GM12878 (cell line): ENCODE measurements at regions not wholly inside any gene's neighbourhood (a gene's known extent, or its start where the extent isn't known, plus 50 kb on each side); places are given as distances from the start of the nearest gene placed in this dataset.

ENCODE experiments used
- DPF2 ChIP-seq: fragments of 450-650 bp; IDR thresholded peaks from 2 replicates; pipeline ENCODE4 v1.6.1; 2017; ENCODE audit warnings: mild to moderate bottlenecking
- GABPA ChIP-seq: IDR thresholded peaks from 2 replicates; pipeline ENCODE4 v1.6.1; 2014; ENCODE audit warnings: antibody characterized with exemption, low read depth, mild to moderate bottlenecking, inconsistent platforms
- IKZF2 ChIP-seq, 2 experiments: fragments of 450-650 bp; IDR thresholded peaks; 2 replicates each; pipeline ENCODE4 v1.6.1; 2017; ENCODE audit warnings: mild to moderate bottlenecking in 2 of 2, moderate library complexity in 2 of 2
- JUND ChIP-seq: IDR thresholded peaks from 2 replicates; pipeline ENCODE4 v1.6.1; 2012; ENCODE audit warnings: low read depth, mild to moderate bottlenecking, low read length, improper control_type of control experiment, moderate library complexity
- MEF2A ChIP-seq: IDR thresholded peaks from 2 replicates; pipeline ENCODE4 v1.6.1; 2011; ENCODE audit warnings: low read depth, mild to moderate bottlenecking, low read length, moderate library complexity; ENCODE audit not compliant: insufficient read depth
- MYB ChIP-seq: fragments of 150-350 bp; IDR thresholded peaks from 2 replicates; pipeline ENCODE4 v1.6.1; 2014; ENCODE audit warnings: mild to moderate bottlenecking, low read depth, low read length, borderline replicate concordance
- NBN ChIP-seq: fragments of 450-650 bp; IDR thresholded peaks from 2 replicates; pipeline ENCODE4 v1.6.1; 2016
- YBX1 ChIP-seq: fragments of 450-650 bp; IDR thresholded peaks from 2 replicates; pipeline ENCODE4 v1.6.1; 2016; ENCODE audit warnings: antibody characterized with exemption
- TF ChIP-seq, protein P1 (sequence below): fragments of 450-650 bp; formaldehyde crosslinking; IDR thresholded peaks from 2 replicates; pipeline ENCODE4 v1.5.0; 2022; ENCODE audit warnings: mild to moderate bottlenecking, missing genetic modification characterization
- TF ChIP-seq, protein P2 (sequence below): fragments of 450-650 bp; conservative IDR thresholded peaks from 2 replicates; pipeline ENCODE4 v1.6.1; 2017; ENCODE audit warnings: mild to moderate bottlenecking, moderate library complexity
- TF ChIP-seq, protein P3 (sequence below): IDR thresholded peaks from 2 replicates; pipeline ENCODE4 v1.6.1; 2012; ENCODE audit warnings: mild to moderate bottlenecking, low read depth, low read length
- TF ChIP-seq, protein P4 (sequence below): fragments of 450-650 bp; IDR thresholded peaks from 2 replicates; pipeline ENCODE4 v1.6.1; 2016; ENCODE audit warnings: mild to moderate bottlenecking
- TF ChIP-seq, protein P5 (sequence below): IDR thresholded peaks from 2 replicates; pipeline ENCODE4 v1.6.1; 2012; ENCODE audit warnings: low read depth, low read length, improper control_type of control experiment
- TF ChIP-seq, protein P6 (sequence below): IDR thresholded peaks from 2 replicates; pipeline ENCODE4 v1.6.1; 2011; ENCODE audit warnings: mild to moderate bottlenecking, low read depth, low read length, moderate library complexity; ENCODE audit not compliant: insufficient replicate concordance

DNA sequence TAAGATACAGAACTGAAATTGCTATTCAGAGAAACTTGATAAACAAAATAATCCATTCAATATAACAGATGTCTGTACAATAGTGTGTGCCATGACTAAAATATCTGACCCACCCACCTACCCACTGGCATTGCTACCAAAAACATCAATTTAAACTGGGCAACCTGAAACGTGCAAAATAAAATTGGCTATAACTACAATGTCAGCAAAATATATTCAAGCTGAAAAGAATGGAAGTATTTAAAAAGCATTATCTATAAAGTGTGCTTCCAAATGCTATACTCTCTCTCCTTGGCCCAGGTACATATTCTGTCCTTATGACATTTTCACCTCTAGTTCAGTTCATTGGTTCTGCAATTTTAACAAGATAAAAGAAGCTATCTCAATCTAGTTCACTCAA is 379.6 kb upstream of the ATP11B start (continued):
- TF ChIP-seq, protein P1, sequence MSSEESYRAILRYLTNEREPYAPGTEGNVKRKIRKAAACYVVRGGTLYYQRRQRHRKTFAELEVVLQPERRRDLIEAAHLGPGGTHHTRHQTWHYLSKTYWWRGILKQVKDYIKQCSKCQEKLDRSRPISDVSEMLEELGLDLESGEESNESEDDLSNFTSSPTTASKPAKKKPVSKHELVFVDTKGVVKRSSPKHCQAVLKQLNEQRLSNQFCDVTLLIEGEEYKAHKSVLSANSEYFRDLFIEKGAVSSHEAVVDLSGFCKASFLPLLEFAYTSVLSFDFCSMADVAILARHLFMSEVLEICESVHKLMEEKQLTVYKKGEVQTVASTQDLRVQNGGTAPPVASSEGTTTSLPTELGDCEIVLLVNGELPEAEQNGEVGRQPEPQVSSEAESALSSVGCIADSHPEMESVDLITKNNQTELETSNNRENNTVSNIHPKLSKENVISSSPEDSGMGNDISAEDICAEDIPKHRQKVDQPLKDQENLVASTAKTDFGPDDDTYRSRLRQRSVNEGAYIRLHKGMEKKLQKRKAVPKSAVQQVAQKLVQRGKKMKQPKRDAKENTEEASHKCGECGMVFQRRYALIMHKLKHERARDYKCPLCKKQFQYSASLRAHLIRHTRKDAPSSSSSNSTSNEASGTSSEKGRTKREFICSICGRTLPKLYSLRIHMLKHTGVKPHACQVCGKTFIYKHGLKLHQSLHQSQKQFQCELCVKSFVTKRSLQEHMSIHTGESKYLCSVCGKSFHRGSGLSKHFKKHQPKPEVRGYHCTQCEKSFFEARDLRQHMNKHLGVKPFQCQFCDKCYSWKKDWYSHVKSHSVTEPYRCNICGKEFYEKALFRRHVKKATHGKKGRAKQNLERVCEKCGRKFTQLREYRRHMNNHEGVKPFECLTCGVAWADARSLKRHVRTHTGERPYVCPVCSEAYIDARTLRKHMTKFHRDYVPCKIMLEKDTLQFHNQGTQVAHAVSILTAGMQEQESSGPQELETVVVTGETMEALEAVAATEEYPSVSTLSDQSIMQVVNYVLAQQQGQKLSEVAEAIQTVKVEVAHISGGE (CRISPR knock-in tag): no peak
- TF ChIP-seq, protein P2, sequence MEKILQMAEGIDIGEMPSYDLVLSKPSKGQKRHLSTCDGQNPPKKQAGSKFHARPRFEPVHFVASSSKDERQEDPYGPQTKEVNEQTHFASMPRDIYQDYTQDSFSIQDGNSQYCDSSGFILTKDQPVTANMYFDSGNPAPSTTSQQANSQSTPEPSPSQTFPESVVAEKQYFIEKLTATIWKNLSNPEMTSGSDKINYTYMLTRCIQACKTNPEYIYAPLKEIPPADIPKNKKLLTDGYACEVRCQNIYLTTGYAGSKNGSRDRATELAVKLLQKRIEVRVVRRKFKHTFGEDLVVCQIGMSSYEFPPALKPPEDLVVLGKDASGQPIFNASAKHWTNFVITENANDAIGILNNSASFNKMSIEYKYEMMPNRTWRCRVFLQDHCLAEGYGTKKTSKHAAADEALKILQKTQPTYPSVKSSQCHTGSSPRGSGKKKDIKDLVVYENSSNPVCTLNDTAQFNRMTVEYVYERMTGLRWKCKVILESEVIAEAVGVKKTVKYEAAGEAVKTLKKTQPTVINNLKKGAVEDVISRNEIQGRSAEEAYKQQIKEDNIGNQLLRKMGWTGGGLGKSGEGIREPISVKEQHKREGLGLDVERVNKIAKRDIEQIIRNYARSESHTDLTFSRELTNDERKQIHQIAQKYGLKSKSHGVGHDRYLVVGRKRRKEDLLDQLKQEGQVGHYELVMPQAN: no peak
- TF ChIP-seq, protein P3, sequence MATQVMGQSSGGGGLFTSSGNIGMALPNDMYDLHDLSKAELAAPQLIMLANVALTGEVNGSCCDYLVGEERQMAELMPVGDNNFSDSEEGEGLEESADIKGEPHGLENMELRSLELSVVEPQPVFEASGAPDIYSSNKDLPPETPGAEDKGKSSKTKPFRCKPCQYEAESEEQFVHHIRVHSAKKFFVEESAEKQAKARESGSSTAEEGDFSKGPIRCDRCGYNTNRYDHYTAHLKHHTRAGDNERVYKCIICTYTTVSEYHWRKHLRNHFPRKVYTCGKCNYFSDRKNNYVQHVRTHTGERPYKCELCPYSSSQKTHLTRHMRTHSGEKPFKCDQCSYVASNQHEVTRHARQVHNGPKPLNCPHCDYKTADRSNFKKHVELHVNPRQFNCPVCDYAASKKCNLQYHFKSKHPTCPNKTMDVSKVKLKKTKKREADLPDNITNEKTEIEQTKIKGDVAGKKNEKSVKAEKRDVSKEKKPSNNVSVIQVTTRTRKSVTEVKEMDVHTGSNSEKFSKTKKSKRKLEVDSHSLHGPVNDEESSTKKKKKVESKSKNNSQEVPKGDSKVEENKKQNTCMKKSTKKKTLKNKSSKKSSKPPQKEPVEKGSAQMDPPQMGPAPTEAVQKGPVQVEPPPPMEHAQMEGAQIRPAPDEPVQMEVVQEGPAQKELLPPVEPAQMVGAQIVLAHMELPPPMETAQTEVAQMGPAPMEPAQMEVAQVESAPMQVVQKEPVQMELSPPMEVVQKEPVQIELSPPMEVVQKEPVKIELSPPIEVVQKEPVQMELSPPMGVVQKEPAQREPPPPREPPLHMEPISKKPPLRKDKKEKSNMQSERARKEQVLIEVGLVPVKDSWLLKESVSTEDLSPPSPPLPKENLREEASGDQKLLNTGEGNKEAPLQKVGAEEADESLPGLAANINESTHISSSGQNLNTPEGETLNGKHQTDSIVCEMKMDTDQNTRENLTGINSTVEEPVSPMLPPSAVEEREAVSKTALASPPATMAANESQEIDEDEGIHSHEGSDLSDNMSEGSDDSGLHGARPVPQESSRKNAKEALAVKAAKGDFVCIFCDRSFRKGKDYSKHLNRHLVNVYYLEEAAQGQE: no peak
- TF ChIP-seq JUND (no peak), NBN (no peak), IKZF2 (IDR thresholded peaks at IDR 0.05) (no peak), DPF2 (no peak), GABPA (no peak), MYB (no peak), MEF2A (no peak), YBX1 (no peak)
- TF ChIP-seq, protein P4, sequence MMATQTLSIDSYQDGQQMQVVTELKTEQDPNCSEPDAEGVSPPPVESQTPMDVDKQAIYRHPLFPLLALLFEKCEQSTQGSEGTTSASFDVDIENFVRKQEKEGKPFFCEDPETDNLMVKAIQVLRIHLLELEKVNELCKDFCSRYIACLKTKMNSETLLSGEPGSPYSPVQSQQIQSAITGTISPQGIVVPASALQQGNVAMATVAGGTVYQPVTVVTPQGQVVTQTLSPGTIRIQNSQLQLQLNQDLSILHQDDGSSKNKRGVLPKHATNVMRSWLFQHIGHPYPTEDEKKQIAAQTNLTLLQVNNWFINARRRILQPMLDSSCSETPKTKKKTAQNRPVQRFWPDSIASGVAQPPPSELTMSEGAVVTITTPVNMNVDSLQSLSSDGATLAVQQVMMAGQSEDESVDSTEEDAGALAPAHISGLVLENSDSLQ: no peak
- TF ChIP-seq, protein P5, sequence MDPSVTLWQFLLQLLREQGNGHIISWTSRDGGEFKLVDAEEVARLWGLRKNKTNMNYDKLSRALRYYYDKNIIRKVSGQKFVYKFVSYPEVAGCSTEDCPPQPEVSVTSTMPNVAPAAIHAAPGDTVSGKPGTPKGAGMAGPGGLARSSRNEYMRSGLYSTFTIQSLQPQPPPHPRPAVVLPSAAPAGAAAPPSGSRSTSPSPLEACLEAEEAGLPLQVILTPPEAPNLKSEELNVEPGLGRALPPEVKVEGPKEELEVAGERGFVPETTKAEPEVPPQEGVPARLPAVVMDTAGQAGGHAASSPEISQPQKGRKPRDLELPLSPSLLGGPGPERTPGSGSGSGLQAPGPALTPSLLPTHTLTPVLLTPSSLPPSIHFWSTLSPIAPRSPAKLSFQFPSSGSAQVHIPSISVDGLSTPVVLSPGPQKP: no peak
- TF ChIP-seq, protein P6, sequence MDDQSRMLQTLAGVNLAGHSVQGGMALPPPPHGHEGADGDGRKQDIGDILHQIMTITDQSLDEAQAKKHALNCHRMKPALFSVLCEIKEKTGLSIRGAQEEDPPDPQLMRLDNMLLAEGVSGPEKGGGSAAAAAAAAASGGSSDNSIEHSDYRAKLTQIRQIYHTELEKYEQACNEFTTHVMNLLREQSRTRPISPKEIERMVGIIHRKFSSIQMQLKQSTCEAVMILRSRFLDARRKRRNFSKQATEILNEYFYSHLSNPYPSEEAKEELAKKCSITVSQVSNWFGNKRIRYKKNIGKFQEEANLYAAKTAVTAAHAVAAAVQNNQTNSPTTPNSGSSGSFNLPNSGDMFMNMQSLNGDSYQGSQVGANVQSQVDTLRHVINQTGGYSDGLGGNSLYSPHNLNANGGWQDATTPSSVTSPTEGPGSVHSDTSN: no peak
